Kidney (tissue), 13 donors: ENCODE measurements at regions not wholly inside any gene's neighbourhood (a gene's known extent, or its start where the extent isn't known, plus 50 kb on each side); places are given as distances from the start of the nearest gene placed in this dataset.

Experiments
- DNase-seq, 5 donors: peaks; one replicate each; pipeline ENCODE4 v3.0.0-alpha.2; 2013 to 2020
- FAIRE-seq: peaks from 2 replicates; lab custom pipeline; 2012; peaks lifted over from hg19 to GRCh38; lab: Jason Lieb, UNC
- H3K27ac ChIP-seq, 2 donors: one replicate each; pipeline ENCODE4 v1.7.0; 2013; ENCODE audit warnings: low read depth in 2 of 2, low read length in 2 of 2, inconsistent platforms in 1 of 2
- H3K27me3 ChIP-seq: one replicate; pipeline ENCODE4 v1.7.1; 2013; ENCODE audit warnings: low read length, inconsistent platforms; ENCODE audit not compliant: control insufficient read depth, insufficient read depth
- H3K36me3 ChIP-seq, 3 donors: one replicate each; pipeline versions ENCODE4 v1.7.0 to v1.7.1; 2013; ENCODE audit warnings: low read length in 3 of 3, control low read depth in 1 of 3, inconsistent platforms in 1 of 3; ENCODE audit not compliant: insufficient read depth in 3 of 3, control insufficient read depth in 2 of 3
- H3K4me1 ChIP-seq, 3 donors: one replicate each; pipeline versions ENCODE4 v1.7.0 to v1.7.1; 2013; ENCODE audit warnings: low read length in 3 of 3, inconsistent platforms in 1 of 3, low read depth in 1 of 3; ENCODE audit not compliant: control insufficient read depth in 2 of 3, insufficient read depth in 2 of 3
- H3K4me3 ChIP-seq, 3 donors: one replicate each; pipeline versions ENCODE4 v1.7.0 to v1.8.1; 2013; ENCODE audit warnings: low read length in 3 of 3, control low read depth in 1 of 3, inconsistent platforms in 1 of 3
- H3K9ac ChIP-seq, 3 donors: one replicate each; pipeline versions ENCODE4 v1.7.0 to v1.7.1; 2013; ENCODE audit warnings: low read length in 3 of 3, control low read depth in 1 of 3, inconsistent platforms in 1 of 3
- H3K9me3 ChIP-seq, 3 donors: one replicate each; pipeline versions ENCODE4 v1.7.0 to v1.7.1; 2013; ENCODE audit warnings: low read length in 3 of 3, control low read depth in 1 of 3, inconsistent platforms in 1 of 3; ENCODE audit not compliant: control insufficient read depth in 2 of 3, insufficient read depth in 1 of 3
- intact Hi-C: fragments of 100-400 bp; cut with DNase I; formaldehyde crosslinking; loops from one replicate; pipeline ENCODE4 v1.11.1; 2022
- TF ChIP-seq, protein P1 (sequence below): IDR thresholded peaks from 3 replicates; pipeline ENCODE4 v1.5.1; 2012; ENCODE audit warnings: mild to moderate bottlenecking, moderate library complexity, borderline replicate concordance; ENCODE audit not compliant: insufficient read depth; ENCODE audit errors: extremely low read depth
- donor health status: control.
- donor health status: control.
- donor health status: control.
- donor health status: control.
- donor health status: control.
- donor health status: DM: yes; HTN: yes; CAD: no.
- donor health status: Normal renal cell carcinoma (clear cell type).

GRCh38 chrX:95628796-95629195, 1055.8 kb upstream of the DIAPH2 start:
- FAIRE-seq (no peak), DNase-seq (no peak)
- Histone ChIP-seq H3K27ac (no peak overlapping the region), H3K9me3 (no peaks in the 10 kb centered on the region), H3K27me3 (no peaks in the 10 kb centered on the region), H3K9ac (no peak overlapping the region), H3K4me3 (no peak overlapping the region), H3K36me3 (no peaks in the 10 kb centered on the region), H3K4me1 (no peaks in the 10 kb centered on the region)
- TF ChIP-seq, protein P1, sequence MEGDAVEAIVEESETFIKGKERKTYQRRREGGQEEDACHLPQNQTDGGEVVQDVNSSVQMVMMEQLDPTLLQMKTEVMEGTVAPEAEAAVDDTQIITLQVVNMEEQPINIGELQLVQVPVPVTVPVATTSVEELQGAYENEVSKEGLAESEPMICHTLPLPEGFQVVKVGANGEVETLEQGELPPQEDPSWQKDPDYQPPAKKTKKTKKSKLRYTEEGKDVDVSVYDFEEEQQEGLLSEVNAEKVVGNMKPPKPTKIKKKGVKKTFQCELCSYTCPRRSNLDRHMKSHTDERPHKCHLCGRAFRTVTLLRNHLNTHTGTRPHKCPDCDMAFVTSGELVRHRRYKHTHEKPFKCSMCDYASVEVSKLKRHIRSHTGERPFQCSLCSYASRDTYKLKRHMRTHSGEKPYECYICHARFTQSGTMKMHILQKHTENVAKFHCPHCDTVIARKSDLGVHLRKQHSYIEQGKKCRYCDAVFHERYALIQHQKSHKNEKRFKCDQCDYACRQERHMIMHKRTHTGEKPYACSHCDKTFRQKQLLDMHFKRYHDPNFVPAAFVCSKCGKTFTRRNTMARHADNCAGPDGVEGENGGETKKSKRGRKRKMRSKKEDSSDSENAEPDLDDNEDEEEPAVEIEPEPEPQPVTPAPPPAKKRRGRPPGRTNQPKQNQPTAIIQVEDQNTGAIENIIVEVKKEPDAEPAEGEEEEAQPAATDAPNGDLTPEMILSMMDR = no peak
- intact Hi-C loops = no loop called here

- TF ChIP-seq, protein P1 = no peak
- Histone ChIP-seq H3K4me1 (no peaks in the 10 kb centered on the region), H3K27ac (no peak overlapping the region), H3K36me3 (no peaks in the 10 kb centered on the region), H3K9me3 (no peaks in the 10 kb centered on the region), H3K9ac (no peak overlapping the region), H3K4me3 (no peak overlapping the region), H3K27me3 (no peaks in the 10 kb centered on the region)
- intact Hi-C loops = no loop called here
- FAIRE-seq (no peak), DNase-seq (no peak)
These were observed 1054.9 kb upstream of the DIAPH2 start for GRCh38 chrX:95629737-95630136.

GRCh38 chrX:95640226-95640625, 1044.4 kb upstream of the DIAPH2 start:
- Histone ChIP-seq H3K27me3 (no peaks in the 10 kb centered on the region), H3K27ac (no peak overlapping the region), H3K9ac (no peak overlapping the region), H3K4me3 (no peak overlapping the region), H3K9me3 (no peaks in the 10 kb centered on the region), H3K4me1 (no peaks in the 10 kb centered on the region), H3K36me3 (no peaks in the 10 kb centered on the region)
- FAIRE-seq = no peak
- TF ChIP-seq, protein P1 = no peak
- intact Hi-C loops = no loop called here
- DNase-seq = no peak

GRCh38 chrX:95645738-95646137, 1038.9 kb upstream of the DIAPH2 start:
- no peaks in the 10 kb centered on the region for H3K9me3 ChIP-seq
- H3K4me3 ChIP-seq = no peak overlapping the region
- DNase-seq (no peak), FAIRE-seq (peak; percentile 76)
- H3K9ac ChIP-seq = no peak overlapping the region
- intact Hi-C loops = no loop called here
- H3K27ac ChIP-seq = no peak overlapping the region
- no peaks in the 10 kb centered on the region for H3K4me1 ChIP-seq
- TF ChIP-seq, protein P1 = no peak
- no peaks in the 10 kb centered on the region for H3K36me3 ChIP-seq
- no peaks in the 10 kb centered on the region for H3K27me3 ChIP-seq
